ENCODE measurements at regions not wholly inside any gene's neighbourhood (a gene's known extent, or its start where the extent isn't known, plus 50 kb on each side); places are given as distances from the start of the nearest gene placed in this dataset.

- TF ChIP-seq EP300 (IDR thresholded peaks at IDR 0.05) (no peak), CTCF (IDR thresholded peaks at IDR 0.05) (no peak), POLR2A (IDR thresholded peaks at IDR 0.05) (no peak)
- no peaks in the 10 kb centered on the region for H3K36me3 ChIP-seq
- WGBS, 3 donors: 63 to 74% (median 63%) methylated on average over 8 of the region's 8 CpGs
- DNase-seq: no peak
- no peaks in the 10 kb centered on the region for H3K27me3 ChIP-seq
- intact Hi-C loops (cut with DNase I): loop anchor here in 1 of 4 donors (10.0 kb wide), 1 partner anchor 523 kb away; no protein-coding TSS in a partner anchor
- H3K9me3 ChIP-seq: no peaks in the 10 kb centered on the region
- H3K27ac ChIP-seq: no peak overlapping the region
- H3K4me3 ChIP-seq: no peak overlapping the region
- no peaks in the 10 kb centered on the region for H3K4me1 ChIP-seq (ENCODE audit: insufficient read depth)
Measured at GRCh38 chr16:59707436-59708226, 973.5 kb upstream of the GOT2 start.

- Histone ChIP-seq H3K27ac (no peak overlapping the region), H3K4me3 (no peak overlapping the region), H3K27me3 (no peaks in the 10 kb centered on the region), H3K4me1 (ENCODE audit: insufficient read depth) (no peaks in the 10 kb centered on the region), H3K9me3 (no peaks in the 10 kb centered on the region), H3K36me3 (no peaks in the 10 kb centered on the region)
- whole genome bisulfite sequencing, 3 donors: 25 to 42% (median 26%) methylated on average over 3 of the region's 3 CpGs
- intact Hi-C loops (cut with DNase I): loop anchor here in 1 of 4 donors (10.0 kb wide), 1 partner anchor 517 kb away; no protein-coding TSS in a partner anchor
- no peak for DNase-seq
- TF ChIP-seq POLR2A (IDR thresholded peaks at IDR 0.05) (no peak), EP300 (IDR thresholded peaks at IDR 0.05) (no peak), CTCF (IDR thresholded peaks at IDR 0.05) (no peak)
Measured at GRCh38 chr16:59701963-59702930, 968.1 kb upstream of the GOT2 start.

GRCh38 chr16:59699786-59700185 lies 965.7 kb upstream of the GOT2 start:
- WGBS, 3 donors: 87 to 94% (median 93%) methylated on average over 1 of the region's 1 CpG
- TF ChIP-seq EP300 (IDR thresholded peaks at IDR 0.05): no peak
- TF ChIP-seq POLR2A (IDR thresholded peaks at IDR 0.05): no peak
- TF ChIP-seq CTCF (IDR thresholded peaks at IDR 0.05): no peak
- H3K9me3 ChIP-seq: no peaks in the 10 kb centered on the region
- no peak overlapping the region for H3K27ac ChIP-seq
- H3K36me3 ChIP-seq: no peaks in the 10 kb centered on the region
- DNase-seq: no peak
- no peaks in the 10 kb centered on the region for H3K27me3 ChIP-seq
- intact Hi-C loops (cut with DNase I): loop anchor here in 1 of 4 donors (10.0 kb wide), 1 partner anchor 515 kb away; no protein-coding TSS in a partner anchor
- no peak overlapping the region for H3K4me3 ChIP-seq
- H3K4me1 ChIP-seq (ENCODE audit: insufficient read depth): no peaks in the 10 kb centered on the region

- Histone ChIP-seq H3K36me3 (no peaks in the 10 kb centered on the region), H3K9me3 (no peaks in the 10 kb centered on the region), H3K27ac (no peak overlapping the region), H3K27me3 (no peaks in the 10 kb centered on the region), H3K4me1 (ENCODE audit: insufficient read depth) (no peaks in the 10 kb centered on the region), H3K4me3 (no peak overlapping the region)
- 25 to 32% (median 26%) methylated on average over 3 of the region's 3 CpGs for WGBS, 3 donors
- intact Hi-C loops (cut with DNase I): no loop called here
- no peak for TF ChIP-seq POLR2A (IDR thresholded peaks at IDR 0.05)
- no peak for TF ChIP-seq EP300 (IDR thresholded peaks at IDR 0.05)
- TF ChIP-seq CTCF (IDR thresholded peaks at IDR 0.05): no peak
- no peak for DNase-seq
Measured at GRCh38 chr16:59698346-59699020, 964.4 kb upstream of the GOT2 start.

All from ovary (tissue), 7 donors.